ENCODE measurements at regions not wholly inside any gene's neighbourhood (a gene's known extent, or its start where the extent isn't known, plus 50 kb on each side); places are given as distances from the start of the nearest gene placed in this dataset.
"Not testable (repeated sequence)": the region's sequence is repeated elsewhere in the genome, so short reads cannot be mapped to it uniquely, and the experiment has no call there.

DNA sequence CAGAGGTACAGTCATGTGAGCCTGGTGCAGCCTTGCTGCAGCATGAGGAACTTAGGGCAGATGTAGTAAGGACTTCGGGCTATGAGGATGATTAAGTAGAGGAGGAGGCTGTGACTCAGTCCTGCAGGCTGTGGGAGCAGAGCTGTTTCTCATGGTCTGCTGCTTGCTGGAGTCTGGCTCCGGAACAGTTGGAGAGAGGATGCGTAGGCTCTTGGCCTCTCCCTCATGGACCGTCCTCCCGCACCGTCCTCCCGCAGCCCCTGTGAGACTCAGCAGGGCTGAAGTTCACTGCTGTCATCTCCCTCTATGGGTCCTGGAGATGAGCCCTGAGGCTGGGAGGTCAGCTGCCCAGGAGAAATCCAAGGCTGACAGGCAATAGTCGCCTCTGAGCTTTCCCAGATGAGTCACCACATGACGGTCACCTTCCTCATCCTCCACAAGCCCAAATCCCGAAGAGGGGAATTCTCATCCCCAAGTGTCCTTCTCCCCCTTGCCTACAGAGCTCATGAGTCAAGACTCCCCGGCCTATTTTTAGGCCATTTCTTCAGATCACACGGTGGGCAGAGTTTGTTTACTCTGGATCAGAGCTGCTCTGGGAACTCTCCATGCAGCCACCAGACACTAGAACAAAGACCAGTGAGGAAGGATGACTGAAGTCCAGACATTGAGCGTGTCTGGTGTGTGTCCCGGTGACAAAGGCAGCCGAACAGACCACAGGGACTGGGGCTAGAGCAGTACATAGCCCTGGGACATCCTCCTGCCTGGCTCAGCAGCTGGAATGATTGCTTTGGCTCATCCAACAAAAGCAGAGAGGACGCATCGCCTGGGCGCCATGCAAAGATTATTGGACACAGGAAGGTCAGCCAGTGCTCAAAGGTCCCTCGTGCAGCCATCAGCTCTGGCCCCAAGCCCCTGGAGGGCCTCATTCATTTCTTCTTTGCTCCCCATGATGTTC, 134.5 kb downstream of the NPIPB11 start:
- DNase-seq, result not testable (repeated sequence)

GRCh38 chr16:29270923-29271322, 135.6 kb downstream of the NPIPB11 start:
- DNase-seq, result not testable (repeated sequence)

DNA sequence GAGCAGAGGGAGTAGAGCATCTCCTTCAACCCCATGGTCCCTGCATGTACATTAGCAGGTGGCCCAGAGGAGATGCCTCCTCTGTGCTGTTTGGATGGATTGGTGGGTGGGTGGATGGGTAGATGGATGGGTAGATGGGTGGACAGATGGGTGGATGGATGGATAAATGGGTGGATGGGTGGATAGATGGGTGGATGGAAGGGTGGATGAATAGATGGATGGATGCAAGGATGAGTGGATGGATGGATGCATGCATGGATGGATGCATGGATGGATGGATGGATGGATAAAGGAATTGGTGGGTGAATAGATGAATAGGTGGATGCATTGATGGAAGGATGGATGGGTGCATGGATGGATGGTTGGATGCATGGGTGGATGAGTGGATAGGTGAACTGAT, 136.5 kb downstream of the NPIPB11 start:
- DNase-seq, result not testable (repeated sequence)

GRCh38 chr16:29269192-29269811, 137.2 kb downstream of the NPIPB11 start:
- not testable (repeated sequence) for DNase-seq

GRCh38 chr16:29268785-29269191, 137.7 kb downstream of the NPIPB11 start:
- not testable (repeated sequence) for DNase-seq

GRCh38 chr16:29268348-29268747, 138.2 kb downstream of the NPIPB11 start:
- DNase-seq, result not testable (repeated sequence)

- DNase-seq, result not testable (repeated sequence)
These were observed 138.6 kb downstream of the NPIPB11 start for GRCh38 chr16:29267891-29268290.

- not testable (repeated sequence) for DNase-seq
These were observed 139.4 kb downstream of the NPIPB11 start for GRCh38 chr16:29267055-29267619.

- not testable (repeated sequence) for DNase-seq
These were observed 139.9 kb downstream of the NPIPB11 start for GRCh38 chr16:29266612-29267011.

DNA sequence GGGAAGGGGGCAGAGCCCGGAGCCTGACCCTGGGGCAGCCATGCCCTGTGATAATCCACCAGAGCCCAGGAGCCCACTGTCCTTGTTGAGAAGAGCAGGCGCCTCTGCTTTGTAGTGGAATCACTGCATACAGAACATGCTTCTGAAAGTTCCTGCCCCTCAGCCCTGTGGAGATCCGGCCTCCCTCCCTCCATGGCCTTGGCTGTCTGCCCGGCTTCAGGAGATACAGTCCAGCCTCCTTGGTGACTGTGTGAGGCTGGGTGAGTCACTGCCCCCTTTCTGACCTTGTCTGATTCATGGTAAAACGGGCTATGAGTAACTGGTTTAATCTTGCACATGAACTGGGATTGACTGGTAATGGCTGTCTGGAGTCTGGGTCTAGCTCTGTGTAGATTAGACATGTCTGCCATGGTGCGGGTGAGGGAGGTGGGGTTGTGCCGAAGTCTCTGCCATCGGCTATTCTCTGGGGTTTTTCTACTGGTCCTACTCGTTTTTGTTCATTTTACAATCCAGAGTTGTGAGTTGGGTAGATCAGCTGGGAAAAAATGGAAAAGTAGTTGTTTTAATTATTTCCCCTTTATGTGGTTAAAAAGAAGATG, 141.2 kb downstream of the NPIPB11 start:
- not testable (repeated sequence) for DNase-seq

DNA sequence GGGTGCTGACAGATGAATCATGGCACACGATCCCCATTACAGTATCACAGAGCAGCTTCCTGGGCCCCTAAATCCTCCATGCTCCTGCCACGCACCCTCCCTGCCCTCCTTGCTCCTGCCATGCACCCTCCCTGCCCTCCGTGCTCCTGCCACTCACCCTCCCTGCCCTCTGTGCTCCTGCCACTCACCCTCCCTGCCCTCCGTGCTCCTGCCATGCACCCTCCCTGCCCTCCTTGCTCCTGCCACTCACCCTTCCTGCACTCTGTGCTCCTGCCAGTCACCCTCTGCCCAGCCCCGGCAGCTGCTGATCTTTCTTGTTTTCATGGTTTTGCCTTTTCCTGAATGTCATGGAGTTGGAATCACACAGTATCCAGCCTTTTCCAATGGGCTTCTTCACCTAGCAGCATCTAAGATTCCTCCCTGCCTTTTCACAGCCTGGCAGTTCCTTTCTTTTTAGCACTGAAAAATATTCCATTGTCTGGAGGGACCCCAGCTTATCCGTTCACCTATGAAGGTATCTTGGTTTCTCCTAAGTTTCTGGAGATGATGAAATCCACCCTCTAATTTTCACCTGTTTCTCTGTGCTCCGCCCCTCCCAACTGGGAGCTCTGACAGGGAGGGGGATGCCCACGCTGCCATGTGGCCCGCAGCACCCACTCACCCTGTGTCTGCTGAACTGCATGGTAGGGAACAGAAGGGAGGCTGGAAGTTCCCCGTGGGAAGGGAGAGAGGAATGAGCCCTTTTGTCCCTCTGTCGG, 142.3 kb downstream of the NPIPB11 start:
- not testable (repeated sequence) for DNase-seq

GRCh38 chr16:29262725-29263124, 143.8 kb downstream of the NPIPB11 start:
- not testable (repeated sequence) for DNase-seq

DNA sequence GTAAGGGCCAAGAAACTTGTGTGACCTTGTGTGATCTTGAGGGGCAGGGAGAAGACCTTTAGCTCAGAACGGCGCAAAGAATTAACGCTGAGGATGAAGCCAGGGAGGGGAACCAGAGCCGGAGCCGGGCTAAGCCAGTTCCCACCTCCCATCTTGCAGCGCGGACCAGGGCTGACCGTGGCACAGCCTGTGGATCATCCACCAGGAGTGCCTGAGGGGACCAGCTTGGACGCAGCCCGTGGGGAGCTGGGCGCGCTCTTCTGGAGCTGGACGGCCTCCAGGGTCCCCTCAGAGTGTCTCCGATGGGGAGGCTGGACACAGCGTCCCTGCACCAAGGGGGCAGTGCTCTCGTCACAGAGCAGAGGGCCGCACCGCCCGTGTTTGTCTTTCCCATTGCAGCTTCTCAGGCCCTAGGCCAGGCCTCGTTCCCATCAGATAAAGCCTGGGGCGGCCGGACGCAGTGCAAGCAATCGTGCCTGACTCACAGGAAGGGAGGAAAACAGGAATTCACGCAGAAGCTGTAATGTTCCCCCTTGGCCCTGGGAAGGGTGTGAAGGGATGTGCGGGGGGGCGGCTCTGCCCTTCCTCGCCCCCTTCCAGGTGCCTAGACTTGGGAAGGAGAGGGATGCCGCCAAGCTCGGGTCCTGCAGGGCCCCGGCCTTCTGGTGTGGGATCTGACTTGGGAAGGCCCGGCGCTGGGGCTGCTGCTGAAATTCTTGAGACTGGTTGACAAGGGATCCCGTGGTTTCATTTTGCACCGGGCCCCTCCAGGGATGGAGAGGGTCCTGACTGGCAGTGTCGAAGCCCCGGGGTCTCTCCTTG, 144.9 kb downstream of the NPIPB11 start:
- DNase-seq, result not testable (repeated sequence)

GRCh38 chr16:29260683-29261426, 145.7 kb downstream of the NPIPB11 start:
- not testable (repeated sequence) for DNase-seq

GRCh38 chr16:29259635-29260457, 146.7 kb downstream of the NPIPB11 start:
- DNase-seq, result not testable (repeated sequence)

- not testable (repeated sequence) for DNase-seq
These were observed 147.4 kb downstream of the NPIPB11 start for GRCh38 chr16:29258946-29259634.

- not testable (repeated sequence) for DNase-seq
These were observed 148.8 kb downstream of the NPIPB11 start for GRCh38 chr16:29257419-29258336.

- no peak for DNase-seq
These were observed 150.0 kb downstream of the NPIPB11 start for GRCh38 chr16:29256501-29256981.
